Large intestine (tissue), 3 donors: ENCODE measurements at regions not wholly inside any gene's neighbourhood (a gene's known extent, or its start where the extent isn't known, plus 50 kb on each side); places are given as distances from the start of the nearest gene placed in this dataset.
A peak's percentile ranks its signal among the peaks of the same experiment; 100 is the strongest.
"Not testable (repeated sequence)": the region's sequence is repeated elsewhere in the genome, so short reads cannot be mapped to it uniquely, and the experiment has no call there.

ENCODE experiments used
- DNase-seq, 2 donors: peaks; one replicate each; pipeline versions ENCODE4 v3.0.0 to v3.0.0-alpha.2; 2013
- H3K27ac ChIP-seq: one replicate; pipeline ENCODE4 v1.5.1; 2013; ENCODE audit warnings: low read length
- H3K27me3 ChIP-seq: 2 replicates; pipeline ENCODE4 v1.6.1; 2013; ENCODE audit warnings: low read length; ENCODE audit not compliant: control insufficient read depth, insufficient read depth
- H3K36me3 ChIP-seq: 2 replicates; pipeline ENCODE4 v1.6.1; 2013; ENCODE audit warnings: low read length; ENCODE audit not compliant: control insufficient read depth, insufficient read depth
- H3K4me1 ChIP-seq: one replicate; pipeline ENCODE4 v1.6.1; 2013; ENCODE audit warnings: low read length; ENCODE audit not compliant: control insufficient read depth, insufficient read depth
- H3K4me3 ChIP-seq: one replicate; pipeline ENCODE4 v1.5.1; 2013; ENCODE audit warnings: low read length
- H3K9me3 ChIP-seq: one replicate; pipeline ENCODE4 v1.6.1; 2013; ENCODE audit warnings: mild to moderate bottlenecking, low read depth, low read length, moderate library complexity; ENCODE audit not compliant: control insufficient read depth
- WGBS: methylation state at CpG from one replicate; pipeline ENCODE4 v1.1.5; 2013; ENCODE audit warnings: low lambda C conversion rate; ENCODE audit not compliant: insufficient coverage; 5-methylcytosine and 5-hydroxymethylcytosine counted together

GRCh38 chr7:12927635-12928434, 240.4 kb downstream of the ARL4A start:
- H3K9me3 ChIP-seq = no peaks in the 10 kb centered on the region
- peaks cover 18% of the 10 kb centered on the region for H3K4me1 ChIP-seq
- no peaks in the 10 kb centered on the region for H3K36me3 ChIP-seq
- no peak for DNase-seq
- 50% methylated on average over 1 of the region's 4 CpGs for WGBS
- H3K4me3 ChIP-seq = no peak overlapping the region
- no peaks in the 10 kb centered on the region for H3K27me3 ChIP-seq
- H3K27ac ChIP-seq = no peak overlapping the region

- H3K27me3 ChIP-seq = no peaks in the 10 kb centered on the region
- peak overlapping the region; percentile 58 for H3K27ac ChIP-seq
- DNase-seq = peak; percentile 52 to 74
- WGBS = no CpG with 5 or more reads among the region's 1 CpG
- H3K9me3 ChIP-seq = no peaks in the 10 kb centered on the region
- peaks cover 18% of the 10 kb centered on the region for H3K4me1 ChIP-seq
- no peak overlapping the region for H3K4me3 ChIP-seq
- H3K36me3 ChIP-seq = no peaks in the 10 kb centered on the region
Measured at GRCh38 chr7:12929476-12930140, 242.2 kb downstream of the ARL4A start.

GRCh38 chr7:12930534-12930933, 243.1 kb downstream of the ARL4A start:
- WGBS = no CpG with 5 or more reads among the region's 2 CpGs
- no peaks in the 10 kb centered on the region for H3K27me3 ChIP-seq
- peaks cover 18% of the 10 kb centered on the region for H3K4me1 ChIP-seq
- DNase-seq = peak in 1 of 2 donors; percentile 50
- no peaks in the 10 kb centered on the region for H3K9me3 ChIP-seq
- peak overlapping the region; percentile 58 for H3K27ac ChIP-seq
- H3K4me3 ChIP-seq = no peak overlapping the region
- no peaks in the 10 kb centered on the region for H3K36me3 ChIP-seq

- DNase-seq, H3K27ac ChIP-seq, H3K4me3 ChIP-seq, H3K9me3 ChIP-seq, H3K27me3 ChIP-seq, H3K36me3 ChIP-seq: not testable (repeated sequence)
- 100% methylated on average over 4 of the region's 19 CpGs for WGBS
- peaks cover 18% of the 10 kb centered on the region for H3K4me1 ChIP-seq
Measured at GRCh38 chr7:12931465-12931864, 244.0 kb downstream of the ARL4A start.

- DNase-seq = no peak
- no peaks in the 10 kb centered on the region for H3K4me1 ChIP-seq
- no peak overlapping the region for H3K27ac ChIP-seq
- peaks cover 6% of the 10 kb centered on the region for H3K9me3 ChIP-seq
- WGBS = no CpG with 5 or more reads among the region's 11 CpGs
- H3K36me3 ChIP-seq = no peaks in the 10 kb centered on the region
- no peaks in the 10 kb centered on the region for H3K27me3 ChIP-seq
- no peak overlapping the region for H3K4me3 ChIP-seq
Measured at GRCh38 chr7:12939694-12940093, 252.3 kb downstream of the ARL4A start.

GRCh38 chr7:12941512-12941911, 254.1 kb downstream of the ARL4A start:
- Histone ChIP-seq H3K36me3 (no peaks in the 10 kb centered on the region), H3K4me1 (no peaks in the 10 kb centered on the region), H3K9me3 (peaks cover 6% of the 10 kb centered on the region), H3K27ac (no peak overlapping the region), H3K27me3 (no peaks in the 10 kb centered on the region), H3K4me3 (no peak overlapping the region)
- peak in 1 of 2 donors; percentile 54 for DNase-seq
- 80% methylated on average over 2 of the region's 8 CpGs for WGBS

- H3K27ac ChIP-seq = peak overlapping the region; percentile 24
- no peak overlapping the region for H3K4me3 ChIP-seq
- peaks cover 6% of the 10 kb centered on the region for H3K9me3 ChIP-seq
- no CpG with 5 or more reads among the region's 2 CpGs for WGBS
- no peaks in the 10 kb centered on the region for H3K4me1 ChIP-seq
- peak; percentile 69 to 88 for DNase-seq
- no peaks in the 10 kb centered on the region for H3K36me3 ChIP-seq
- H3K27me3 ChIP-seq = no peaks in the 10 kb centered on the region
Measured at GRCh38 chr7:12942609-12943008, 255.2 kb downstream of the ARL4A start.

- H3K4me1 ChIP-seq = no peaks in the 10 kb centered on the region
- H3K27me3 ChIP-seq = no peaks in the 10 kb centered on the region
- H3K4me3 ChIP-seq = no peak overlapping the region
- H3K36me3 ChIP-seq = no peaks in the 10 kb centered on the region
- no peak overlapping the region for H3K27ac ChIP-seq
- WGBS = 67% methylated on average over 1 of the region's 2 CpGs
- peaks cover 6% of the 10 kb centered on the region for H3K9me3 ChIP-seq
- no peak for DNase-seq
Measured at GRCh38 chr7:12943781-12944180, 256.3 kb downstream of the ARL4A start.

- H3K4me3 ChIP-seq = no peak overlapping the region
- no CpG with 5 or more reads among the region's 2 CpGs for WGBS
Measured at GRCh38 chr7:12945901-12946300, 258.5 kb downstream of the ARL4A start.

GRCh38 chr7:12947465-12947864, 260.0 kb downstream of the ARL4A start:
- no peaks in the 10 kb centered on the region for H3K27me3 ChIP-seq
- no peak overlapping the region for H3K27ac ChIP-seq
- no peak overlapping the region for H3K4me3 ChIP-seq
- no peaks in the 10 kb centered on the region for H3K9me3 ChIP-seq
- 94% methylated on average over 3 of the region's 5 CpGs for WGBS
- no peak for DNase-seq
- H3K4me1 ChIP-seq = no peaks in the 10 kb centered on the region
- H3K36me3 ChIP-seq = no peaks in the 10 kb centered on the region

More at GRCh38 chr7:12945901-12946300, 258.5 kb downstream of the ARL4A start:
- H3K27ac ChIP-seq = no peak overlapping the region
- DNase-seq = no peak
- H3K4me1 ChIP-seq = no peaks in the 10 kb centered on the region
- H3K36me3 ChIP-seq = no peaks in the 10 kb centered on the region
- no peaks in the 10 kb centered on the region for H3K27me3 ChIP-seq
- H3K9me3 ChIP-seq = no peaks in the 10 kb centered on the region
